Caco-2 (cell line): ENCODE measurements at regions not wholly inside any gene's neighbourhood (a gene's known extent, or its start where the extent isn't known, plus 50 kb on each side); places are given as distances from the start of the nearest gene placed in this dataset.

Experiments
- BruUV-seq: library from RNA; stranded (reverse); fragments of 400-500 nt; replicated peaks from 2 replicates; lab custom pipeline; 2021; lab: Mats Ljungman, UMichigan
- CTCF ChIA-PET: fragments of 300-600 bp; sonication (Branson Sonifier 250); formaldehyde crosslinking; loops from one replicate; lab custom pipeline; 2022; ENCODE audit warnings: antibody characterized with exemption; lab: Charles Lee
- POLR2A ChIA-PET: fragments of 300-600 bp; sonication (Branson Sonifier 250); formaldehyde crosslinking; loops from one replicate; lab custom pipeline; 2022; ENCODE audit warnings: antibody characterized with exemption; lab: Charles Lee
- DNase-seq, 2 experiments: peaks; one replicate each; pipeline versions ENCODE4 v3.0.0 to v3.0.0-alpha.2; 2020 to 2022
- H3K27me3 ChIP-seq: replicated peaks from 2 replicates; pipeline ENCODE4 v1.6.0; 2011; ENCODE audit warnings: low read length; ENCODE audit not compliant: control insufficient read depth, insufficient read depth
- H3K36me3 ChIP-seq: 2 replicates; pipeline ENCODE4 v1.5.1; 2011; ENCODE audit warnings: low read length; ENCODE audit not compliant: control insufficient read depth, insufficient read depth
- H3K4me1 ChIP-seq: fragments of 250-450 bp; sonication (Bioruptor Pico); 2 replicates; pipeline ENCODE4 v1.5.1; 2020; ENCODE audit warnings: mild to moderate bottlenecking
- H3K4me3 ChIP-seq: 2 replicates; pipeline ENCODE4 v1.5.1; 2011; ENCODE audit warnings: low read depth, mild to moderate bottlenecking, control low read depth, low read length
- H3K9me3 ChIP-seq: fragments of 250-450 bp; sonication (Bioruptor Pico); 2 replicates; pipeline ENCODE4 v1.5.1; 2020; ENCODE audit warnings: mild to moderate bottlenecking, moderate library complexity
- H3K27ac Mint-ChIP-seq: one replicate; pipeline ENCODE4 v1.8.0; 2022; ENCODE audit warnings: mixed read lengths; ENCODE audit not compliant: unreplicated experiment
- H3K27me3 Mint-ChIP-seq: one replicate; pipeline ENCODE4 v1.8.0; 2022; ENCODE audit warnings: mixed read lengths; ENCODE audit not compliant: insufficient read depth, unreplicated experiment
- H3K36me3 Mint-ChIP-seq: one replicate; pipeline ENCODE4 v1.8.0; 2022; ENCODE audit warnings: mild to moderate bottlenecking, mixed read lengths; ENCODE audit not compliant: insufficient read depth, unreplicated experiment
- H3K4me1 Mint-ChIP-seq: one replicate; pipeline ENCODE4 v1.8.0; 2022; ENCODE audit warnings: low read depth, mixed read lengths; ENCODE audit not compliant: unreplicated experiment
- H3K4me3 Mint-ChIP-seq: one replicate; pipeline ENCODE4 v1.8.0; 2022; ENCODE audit warnings: mild to moderate bottlenecking, moderate library complexity, mixed read lengths; ENCODE audit not compliant: unreplicated experiment
- H3K9me3 Mint-ChIP-seq: one replicate; pipeline ENCODE4 v1.8.0; 2022; ENCODE audit warnings: mixed read lengths; ENCODE audit not compliant: unreplicated experiment
- CTCF ChIP-seq, 2 experiments: fragments of 200-600 bp in 1 of 2; IDR thresholded peaks; 1 replicate in 1 of 2; 2 replicates in 1 of 2; pipeline versions ENCODE4 v1.5.1 to v1.8.0; 2011 to 2022; ENCODE audit warnings: antibody characterized with exemption in 1 of 2, control low read depth in 1 of 2, inconsistent platforms in 1 of 2, low read depth in 1 of 2, low read length in 1 of 2, mild to moderate bottlenecking in 1 of 2, moderate library complexity in 1 of 2; ENCODE audit not compliant: insufficient read depth in 1 of 2, severe bottlenecking in 1 of 2, unreplicated experiment in 1 of 2
- intact Hi-C: fragments of 100-400 bp; cut with micrococcal nuclease; formaldehyde crosslinking; loops from one replicate; pipeline ENCODE4 v1.10.0; 2022; ENCODE audit not compliant: unreplicated experiment

- no peaks in the 10 kb centered on the region for H3K36me3 Mint-ChIP-seq
- Histone ChIP-seq H3K4me3 (no peak overlapping the region), H3K27me3 (no peaks in the 10 kb centered on the region), H3K9me3 (no peaks in the 10 kb centered on the region), H3K36me3 (no peaks in the 10 kb centered on the region), H3K4me1 (no peaks in the 10 kb centered on the region)
- no peak for DNase-seq
- no TSS peak for BruUV-seq
- no peaks in the 10 kb centered on the region for H3K4me1 Mint-ChIP-seq
- ChIA-PET CTCF (no interaction called here), POLR2A (no interaction called here)
- no peak overlapping the region for H3K4me3 Mint-ChIP-seq
- intact Hi-C loops = no loop called here
- H3K9me3 Mint-ChIP-seq = peaks cover 9% of the 10 kb centered on the region
- H3K27ac Mint-ChIP-seq = no peak overlapping the region
- no peak for TF ChIP-seq CTCF (IDR thresholded peaks at IDR 0.05; ENCODE audit: insufficient read depth in 1 of 2, low read depth in 1 of 2, low read length in 1 of 2, severe bottlenecking in 1 of 2, unreplicated experiment in 1 of 2)
- no peaks in the 10 kb centered on the region for H3K27me3 Mint-ChIP-seq
Observed at GRCh38 chrX:81348388-81348787, 146.5 kb downstream of the SH3BGRL start.

GRCh38 chrX:81354954-81355353, 153.1 kb downstream of the SH3BGRL start:
- no peaks in the 10 kb centered on the region for H3K27me3 ChIP-seq
- Mint-ChIP-seq H3K36me3 (no peaks in the 10 kb centered on the region), H3K27me3 (no peaks in the 10 kb centered on the region), H3K27ac (no peak overlapping the region), H3K4me1 (no peaks in the 10 kb centered on the region), H3K4me3 (no peak overlapping the region), H3K9me3 (no peaks in the 10 kb centered on the region)
- intact Hi-C loops = no loop called here
- ChIA-PET POLR2A (no interaction called here), CTCF (no interaction called here)
- H3K4me3 ChIP-seq = no peak overlapping the region
- no peak for TF ChIP-seq CTCF (IDR thresholded peaks at IDR 0.05; ENCODE audit: insufficient read depth in 1 of 2, low read depth in 1 of 2, low read length in 1 of 2, severe bottlenecking in 1 of 2, unreplicated experiment in 1 of 2)
- BruUV-seq = no TSS peak
- DNase-seq = no peak
- no peaks in the 10 kb centered on the region for H3K36me3 ChIP-seq
- no peaks in the 10 kb centered on the region for H3K4me1 ChIP-seq
- H3K9me3 ChIP-seq = no peaks in the 10 kb centered on the region

- Histone ChIP-seq H3K9me3 (no peaks in the 10 kb centered on the region), H3K36me3 (no peaks in the 10 kb centered on the region), H3K27me3 (no peaks in the 10 kb centered on the region), H3K4me3 (no peak overlapping the region), H3K4me1 (no peaks in the 10 kb centered on the region)
- DNase-seq = no peak
- CTCF ChIA-PET = no interaction called here
- POLR2A ChIA-PET = no interaction called here
- Mint-ChIP-seq H3K4me3 (no peak overlapping the region), H3K9me3 (no peaks in the 10 kb centered on the region), H3K36me3 (no peaks in the 10 kb centered on the region), H3K27me3 (no peaks in the 10 kb centered on the region), H3K27ac (no peak overlapping the region), H3K4me1 (no peaks in the 10 kb centered on the region)
- no peak for TF ChIP-seq CTCF (IDR thresholded peaks at IDR 0.05; ENCODE audit: insufficient read depth in 1 of 2, low read depth in 1 of 2, low read length in 1 of 2, severe bottlenecking in 1 of 2, unreplicated experiment in 1 of 2)
- intact Hi-C loops = no loop called here
- no TSS peak for BruUV-seq
Observed at GRCh38 chrX:81355436-81355835, 153.5 kb downstream of the SH3BGRL start.
